ENCODE measurements at regions not wholly inside any gene's neighbourhood (a gene's known extent, or its start where the extent isn't known, plus 50 kb on each side); places are given as distances from the start of the nearest gene placed in this dataset.

DNA sequence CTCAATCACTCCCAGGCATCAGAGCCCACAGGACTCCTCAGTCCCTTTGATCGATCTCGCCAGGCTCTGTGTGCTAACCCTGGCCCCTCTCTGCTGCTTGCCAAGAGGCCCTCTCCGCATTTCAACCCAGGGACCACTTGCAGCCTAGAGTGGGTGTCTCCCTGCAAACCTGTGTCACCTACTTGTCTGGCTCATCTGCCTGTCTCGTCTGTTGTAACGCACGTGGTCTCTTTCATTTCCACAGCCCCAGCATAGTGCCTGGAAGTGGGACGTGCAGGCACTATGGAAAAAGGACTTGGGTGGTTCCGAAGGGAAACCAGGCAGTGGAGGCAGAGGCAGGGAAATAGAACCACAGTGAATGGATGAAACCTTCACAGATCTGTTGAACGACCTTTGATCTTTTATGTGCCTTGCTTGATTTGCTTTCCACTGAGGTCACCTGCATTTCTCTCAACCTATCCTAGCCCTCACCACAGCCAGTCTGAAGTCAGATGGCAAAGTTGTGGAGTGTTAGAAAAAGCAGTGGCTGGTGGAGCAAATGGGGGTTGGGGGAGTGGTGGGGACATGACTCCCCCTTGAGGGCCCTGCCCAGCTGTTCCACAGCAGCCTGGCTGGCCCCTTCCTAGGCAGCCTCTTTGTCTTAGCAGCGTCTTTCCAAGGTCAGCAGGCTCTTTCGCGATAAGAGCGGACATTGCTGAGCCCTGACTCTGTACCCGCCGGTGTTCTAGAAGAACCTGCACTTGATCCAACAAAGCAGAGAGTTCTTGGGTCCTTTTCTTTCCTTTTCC lies 55.8 kb upstream of the TAGAP start:
- Histone ChIP-seq H3K4me1 (ENCODE audit: insufficient read depth, low read length) (no peaks in the 10 kb centered on the region), H3K27ac (ENCODE audit: low read depth, low read length) (no peak overlapping the region), H3K27me3 (ENCODE audit: insufficient read depth, low read length) (peaks cover 9% of the 10 kb centered on the region), H3K4me3 (ENCODE audit: insufficient read depth, low read length) (no peak overlapping the region), H3K4me2 (ENCODE audit: insufficient read depth, low read length) (no peak overlapping the region), H3K79me2 (ENCODE audit: insufficient read depth, low read length) (no peaks in the 10 kb centered on the region), H3K36me3 (ENCODE audit: insufficient read depth, low read length) (no peaks in the 10 kb centered on the region), H3K9me3 (ENCODE audit: low read depth, low read length) (no peaks in the 10 kb centered on the region), H4K20me1 (ENCODE audit: insufficient read depth, low read length) (no peaks in the 10 kb centered on the region), H2AFZ (ENCODE audit: low read length) (no peak overlapping the region)
- DNase-seq (ENCODE audit: insufficient read length, low spot score, missing footprints): no peak
- TF ChIP-seq, protein P1, sequence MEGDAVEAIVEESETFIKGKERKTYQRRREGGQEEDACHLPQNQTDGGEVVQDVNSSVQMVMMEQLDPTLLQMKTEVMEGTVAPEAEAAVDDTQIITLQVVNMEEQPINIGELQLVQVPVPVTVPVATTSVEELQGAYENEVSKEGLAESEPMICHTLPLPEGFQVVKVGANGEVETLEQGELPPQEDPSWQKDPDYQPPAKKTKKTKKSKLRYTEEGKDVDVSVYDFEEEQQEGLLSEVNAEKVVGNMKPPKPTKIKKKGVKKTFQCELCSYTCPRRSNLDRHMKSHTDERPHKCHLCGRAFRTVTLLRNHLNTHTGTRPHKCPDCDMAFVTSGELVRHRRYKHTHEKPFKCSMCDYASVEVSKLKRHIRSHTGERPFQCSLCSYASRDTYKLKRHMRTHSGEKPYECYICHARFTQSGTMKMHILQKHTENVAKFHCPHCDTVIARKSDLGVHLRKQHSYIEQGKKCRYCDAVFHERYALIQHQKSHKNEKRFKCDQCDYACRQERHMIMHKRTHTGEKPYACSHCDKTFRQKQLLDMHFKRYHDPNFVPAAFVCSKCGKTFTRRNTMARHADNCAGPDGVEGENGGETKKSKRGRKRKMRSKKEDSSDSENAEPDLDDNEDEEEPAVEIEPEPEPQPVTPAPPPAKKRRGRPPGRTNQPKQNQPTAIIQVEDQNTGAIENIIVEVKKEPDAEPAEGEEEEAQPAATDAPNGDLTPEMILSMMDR (IDR thresholded peaks at IDR 0.05; ENCODE audit: extremely low read depth, low read depth, low read length): no peak

DNA sequence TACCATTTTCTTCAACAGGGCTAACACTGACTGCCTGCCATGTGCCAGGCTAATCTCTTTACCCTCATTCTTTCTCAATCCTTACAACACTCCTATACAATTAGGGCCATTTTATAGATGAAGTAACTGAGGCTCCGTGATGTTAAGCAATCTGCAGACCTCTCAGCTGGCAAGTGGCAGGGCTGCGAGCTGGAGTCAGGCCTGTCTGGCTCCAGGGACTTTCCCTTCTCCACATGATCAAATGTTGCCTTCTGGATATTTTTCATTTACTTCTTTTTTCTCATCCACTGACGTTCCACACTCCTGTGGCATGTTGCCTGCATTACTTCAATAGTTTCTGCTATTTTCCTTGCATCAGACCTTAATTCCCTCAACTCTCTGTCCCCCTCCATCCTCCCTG lies 55.2 kb upstream of the TAGAP start:
- Histone ChIP-seq H3K79me2 (ENCODE audit: insufficient read depth, low read length) (no peaks in the 10 kb centered on the region), H3K27ac (ENCODE audit: low read depth, low read length) (no peak overlapping the region), H4K20me1 (ENCODE audit: insufficient read depth, low read length) (no peaks in the 10 kb centered on the region), H3K4me3 (ENCODE audit: insufficient read depth, low read length) (no peak overlapping the region), H3K4me1 (ENCODE audit: insufficient read depth, low read length) (no peaks in the 10 kb centered on the region), H2AFZ (ENCODE audit: low read length) (no peak overlapping the region), H3K9me3 (ENCODE audit: low read depth, low read length) (no peaks in the 10 kb centered on the region), H3K36me3 (ENCODE audit: insufficient read depth, low read length) (no peaks in the 10 kb centered on the region), H3K27me3 (ENCODE audit: insufficient read depth, low read length) (peaks cover 9% of the 10 kb centered on the region), H3K4me2 (ENCODE audit: insufficient read depth, low read length) (no peak overlapping the region)
- DNase-seq (ENCODE audit: insufficient read length, low spot score, missing footprints): no peak
- TF ChIP-seq, protein P1 (IDR thresholded peaks at IDR 0.05; ENCODE audit: extremely low read depth, low read depth, low read length): no peak

GRCh38 chr6:159099276-159099675 lies 54.5 kb upstream of the TAGAP start:
- Histone ChIP-seq H3K9me3 (ENCODE audit: low read depth, low read length) (no peaks in the 10 kb centered on the region), H3K79me2 (ENCODE audit: insufficient read depth, low read length) (no peaks in the 10 kb centered on the region), H3K4me1 (ENCODE audit: insufficient read depth, low read length) (no peaks in the 10 kb centered on the region), H3K36me3 (ENCODE audit: insufficient read depth, low read length) (no peaks in the 10 kb centered on the region), H3K4me3 (ENCODE audit: insufficient read depth, low read length) (no peak overlapping the region), H2AFZ (ENCODE audit: low read length) (no peak overlapping the region), H4K20me1 (ENCODE audit: insufficient read depth, low read length) (no peaks in the 10 kb centered on the region), H3K27me3 (ENCODE audit: insufficient read depth, low read length) (peaks cover 9% of the 10 kb centered on the region), H3K4me2 (ENCODE audit: insufficient read depth, low read length) (no peak overlapping the region), H3K27ac (ENCODE audit: low read depth, low read length) (no peak overlapping the region)
- no peak for DNase-seq (ENCODE audit: insufficient read length, low spot score, missing footprints)
- TF ChIP-seq, protein P1 (IDR thresholded peaks at IDR 0.05; ENCODE audit: extremely low read depth, low read depth, low read length): no peak

GRCh38 chr6:159098636-159099106 lies 53.9 kb upstream of the TAGAP start:
- Histone ChIP-seq H3K27me3 (ENCODE audit: insufficient read depth, low read length) (peaks cover 9% of the 10 kb centered on the region), H3K79me2 (ENCODE audit: insufficient read depth, low read length) (no peaks in the 10 kb centered on the region), H3K4me1 (ENCODE audit: insufficient read depth, low read length) (no peaks in the 10 kb centered on the region), H3K4me2 (ENCODE audit: insufficient read depth, low read length) (no peak overlapping the region), H3K36me3 (ENCODE audit: insufficient read depth, low read length) (no peaks in the 10 kb centered on the region), H4K20me1 (ENCODE audit: insufficient read depth, low read length) (no peaks in the 10 kb centered on the region), H3K27ac (ENCODE audit: low read depth, low read length) (no peak overlapping the region), H2AFZ (ENCODE audit: low read length) (no peak overlapping the region), H3K4me3 (ENCODE audit: insufficient read depth, low read length) (no peak overlapping the region), H3K9me3 (ENCODE audit: low read depth, low read length) (no peaks in the 10 kb centered on the region)
- no peak for DNase-seq (ENCODE audit: insufficient read length, low spot score, missing footprints)
- TF ChIP-seq, protein P1 (IDR thresholded peaks at IDR 0.05; ENCODE audit: extremely low read depth, low read depth, low read length): no peak
